PC-9 (cell line): ENCODE measurements at regions not wholly inside any gene's neighbourhood (a gene's known extent, or its start where the extent isn't known, plus 50 kb on each side); places are given as distances from the start of the nearest gene placed in this dataset.

Experiments
- BruUV-seq: library from RNA; stranded (reverse); fragments of 400-500 nt; replicated peaks from 2 replicates; lab custom pipeline; 2021; lab: Mats Ljungman, UMichigan
- CTCF ChIA-PET: fragments of 300-600 bp; sonication (Branson Sonifier 250); formaldehyde crosslinking; loops from one replicate; lab custom pipeline; 2022; ENCODE audit warnings: antibody characterized with exemption; lab: Charles Lee
- POLR2A ChIA-PET: fragments of 300-600 bp; sonication (Branson Sonifier 250); formaldehyde crosslinking; loops from one replicate; lab custom pipeline; 2022; ENCODE audit warnings: antibody characterized with exemption; ENCODE audit not compliant: unreplicated experiment; lab: Charles Lee
- DNase-seq, 2 experiments: peaks; one replicate each; pipeline versions ENCODE4 v3.0.0 to v3.0.0-alpha.2; 2015 to 2022; ENCODE audit warnings: mixed read lengths in 1 of 2
- H2AFZ ChIP-seq: fragments of 200-600 bp; sonication (generic); 2 replicates; pipeline ENCODE4 v1.8.1; 2017; ENCODE audit warnings: antibody characterized with exemption
- H3F3A ChIP-seq: fragments of 200-600 bp; sonication (generic); 2 replicates; pipeline ENCODE4 v1.8.1; 2017; ENCODE audit warnings: antibody characterized with exemption, mild to moderate bottlenecking, low read depth; ENCODE audit not compliant: insufficient read depth
- H3K27ac ChIP-seq: fragments of 200-600 bp; sonication (generic); 2 replicates; pipeline ENCODE4 v1.6.1; 2016; ENCODE audit warnings: mixed run types
- H3K27me3 ChIP-seq: fragments of 200-600 bp; sonication (generic); 2 replicates; pipeline ENCODE4 v1.6.1; 2016; ENCODE audit warnings: low read depth, mixed run types; ENCODE audit not compliant: insufficient read depth
- H3K36me3 ChIP-seq: fragments of 200-600 bp; sonication (generic); 2 replicates; pipeline ENCODE4 v1.6.1; 2016; ENCODE audit warnings: low read depth, mixed run types
- H3K4me1 ChIP-seq: fragments of 200-600 bp; sonication (generic); replicated peaks from 2 replicates; pipeline ENCODE4 v1.6.1; 2016; ENCODE audit warnings: mixed run types; ENCODE audit not compliant: insufficient read depth
- H3K4me2 ChIP-seq: fragments of 200-600 bp; sonication (generic); 2 replicates; pipeline ENCODE4 v1.6.1; 2017; ENCODE audit warnings: mixed run types
- H3K4me3 ChIP-seq: fragments of 200-600 bp; sonication (generic); 2 replicates; pipeline ENCODE4 v1.6.1; 2016; ENCODE audit warnings: mixed run types
- H3K79me2 ChIP-seq: fragments of 200-600 bp; sonication (generic); 2 replicates; pipeline ENCODE4 v1.6.1; 2017; ENCODE audit warnings: low read depth, mixed run types
- H3K9me2 ChIP-seq: fragments of 200-600 bp; sonication (generic); 2 replicates; pipeline ENCODE4 v1.8.1; 2017; ENCODE audit warnings: mild to moderate bottlenecking; ENCODE audit not compliant: insufficient read depth
- H3K9me3 ChIP-seq: fragments of 200-600 bp; sonication (generic); 2 replicates; pipeline ENCODE4 v1.8.1; 2016; ENCODE audit warnings: low read depth; ENCODE audit not compliant: insufficient read depth
- H4K20me1 ChIP-seq: fragments of 200-600 bp; sonication (generic); 2 replicates; pipeline ENCODE4 v1.8.1; 2017; ENCODE audit not compliant: insufficient read depth
- CTCF ChIP-seq: fragments of 200-600 bp; sonication (generic); conservative IDR thresholded peaks from 2 replicates; pipeline ENCODE4 v1.6.1; 2017; ENCODE audit warnings: mixed run types, antibody characterized with exemption, mild to moderate bottlenecking, moderate library complexity
- EZH2 ChIP-seq: fragments of 200-600 bp; sonication (generic); IDR thresholded peaks from 2 replicates; pipeline ENCODE4 v1.8.0; 2017; ENCODE audit warnings: antibody characterized with exemption, low read depth
- intact Hi-C: fragments of 100-400 bp; cut with micrococcal nuclease; formaldehyde crosslinking; loops from one replicate; pipeline ENCODE4 v1.10.0; 2022; ENCODE audit not compliant: unreplicated experiment

- no peak for DNase-seq
- intact Hi-C loops, result no loop called here
- no peaks in the 10 kb centered on the region for H3K79me2 ChIP-seq
- H3F3A ChIP-seq, result no peaks in the 10 kb centered on the region
- H3K9me3 ChIP-seq, result no peaks in the 10 kb centered on the region
- no peak overlapping the region for H3K4me2 ChIP-seq
- H3K36me3 ChIP-seq, result no peaks in the 10 kb centered on the region
- no peak overlapping the region for H2AFZ ChIP-seq
- peaks cover 85% of the 10 kb centered on the region for H3K27me3 ChIP-seq
- CTCF ChIA-PET, result no interaction called here
- no peaks in the 10 kb centered on the region for H4K20me1 ChIP-seq
- no peaks in the 10 kb centered on the region for H3K4me1 ChIP-seq
- POLR2A ChIA-PET, result no interaction called here
- H3K27ac ChIP-seq, result no peak overlapping the region
- no peaks in the 10 kb centered on the region for H3K9me2 ChIP-seq
- no peak for TF ChIP-seq EZH2
- TF ChIP-seq CTCF, result no peak
- H3K4me3 ChIP-seq, result no peak overlapping the region
- BruUV-seq, result no TSS peak
Observed at GRCh38 chr14:106203438-106203837, 677.1 kb downstream of the TMEM121 start.

- CTCF ChIA-PET, result no interaction called here
- H3K4me2 ChIP-seq, result no peak overlapping the region
- H3K4me3 ChIP-seq, result no peak overlapping the region
- no peaks in the 10 kb centered on the region for H3K9me3 ChIP-seq
- H4K20me1 ChIP-seq, result no peaks in the 10 kb centered on the region
- no TSS peak for BruUV-seq
- intact Hi-C loops, result no loop called here
- H3K27me3 ChIP-seq, result peaks cover 81% of the 10 kb centered on the region
- no peak overlapping the region for H3K27ac ChIP-seq
- H3F3A ChIP-seq, result no peaks in the 10 kb centered on the region
- H3K4me1 ChIP-seq, result no peaks in the 10 kb centered on the region
- POLR2A ChIA-PET, result no interaction called here
- no peaks in the 10 kb centered on the region for H3K36me3 ChIP-seq
- no peaks in the 10 kb centered on the region for H3K79me2 ChIP-seq
- DNase-seq, result no peak
- no peaks in the 10 kb centered on the region for H3K9me2 ChIP-seq
- no peak overlapping the region for H2AFZ ChIP-seq
- TF ChIP-seq EZH2 (no peak), CTCF (no peak)
Observed at GRCh38 chr14:106204063-106204462, 677.7 kb downstream of the TMEM121 start.

- ChIA-PET POLR2A (no interaction called here), CTCF (no interaction called here)
- Histone ChIP-seq H3K36me3 (no peaks in the 10 kb centered on the region), H3K27me3 (peaks cover 76% of the 10 kb centered on the region), H3K4me1 (no peaks in the 10 kb centered on the region), H2AFZ (no peak overlapping the region), H3K9me3 (no peaks in the 10 kb centered on the region), H4K20me1 (no peaks in the 10 kb centered on the region), H3K4me3 (no peak overlapping the region), H3K4me2 (no peak overlapping the region), H3F3A (no peaks in the 10 kb centered on the region), H3K9me2 (no peaks in the 10 kb centered on the region), H3K79me2 (no peaks in the 10 kb centered on the region), H3K27ac (no peak overlapping the region)
- no peak for TF ChIP-seq EZH2
- TF ChIP-seq CTCF, result no peak
- no TSS peak for BruUV-seq
- intact Hi-C loops, result no loop called here
- DNase-seq, result no peak
Observed at GRCh38 chr14:106207316-106207715, 680.9 kb downstream of the TMEM121 start.
